ENCODE measurements at regions not wholly inside any gene's neighbourhood (a gene's known extent, or its start where the extent isn't known, plus 50 kb on each side); places are given as distances from the start of the nearest gene placed in this dataset.

DNA sequence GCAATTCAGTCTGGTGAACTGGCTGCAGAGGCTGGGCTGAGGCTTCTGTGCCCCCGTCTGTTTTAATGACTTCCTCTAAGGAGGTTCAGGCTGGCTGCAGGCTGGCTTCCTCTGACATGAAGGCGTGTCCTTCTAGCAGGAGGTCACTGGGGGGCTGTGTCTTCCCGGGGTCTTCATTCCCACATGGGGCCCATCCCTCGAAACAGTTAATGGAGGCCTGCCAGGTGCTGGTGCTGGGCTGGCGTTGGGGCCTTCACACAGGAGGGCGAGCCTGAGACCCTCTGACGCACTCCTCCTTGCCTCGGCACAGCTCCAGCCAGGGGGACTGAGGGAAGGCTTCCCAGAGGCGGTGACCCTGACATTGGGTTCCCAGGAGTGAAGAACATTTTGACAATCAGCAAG, 57.7 kb upstream of the DLK1 start:
- FAIRE-seq (no peak), DNase-seq (ENCODE audit: insufficient read length, low spot score) (no peak)
- TF ChIP-seq, protein P1, sequence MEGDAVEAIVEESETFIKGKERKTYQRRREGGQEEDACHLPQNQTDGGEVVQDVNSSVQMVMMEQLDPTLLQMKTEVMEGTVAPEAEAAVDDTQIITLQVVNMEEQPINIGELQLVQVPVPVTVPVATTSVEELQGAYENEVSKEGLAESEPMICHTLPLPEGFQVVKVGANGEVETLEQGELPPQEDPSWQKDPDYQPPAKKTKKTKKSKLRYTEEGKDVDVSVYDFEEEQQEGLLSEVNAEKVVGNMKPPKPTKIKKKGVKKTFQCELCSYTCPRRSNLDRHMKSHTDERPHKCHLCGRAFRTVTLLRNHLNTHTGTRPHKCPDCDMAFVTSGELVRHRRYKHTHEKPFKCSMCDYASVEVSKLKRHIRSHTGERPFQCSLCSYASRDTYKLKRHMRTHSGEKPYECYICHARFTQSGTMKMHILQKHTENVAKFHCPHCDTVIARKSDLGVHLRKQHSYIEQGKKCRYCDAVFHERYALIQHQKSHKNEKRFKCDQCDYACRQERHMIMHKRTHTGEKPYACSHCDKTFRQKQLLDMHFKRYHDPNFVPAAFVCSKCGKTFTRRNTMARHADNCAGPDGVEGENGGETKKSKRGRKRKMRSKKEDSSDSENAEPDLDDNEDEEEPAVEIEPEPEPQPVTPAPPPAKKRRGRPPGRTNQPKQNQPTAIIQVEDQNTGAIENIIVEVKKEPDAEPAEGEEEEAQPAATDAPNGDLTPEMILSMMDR (IDR thresholded peaks at IDR 0.05; ENCODE audit: insufficient read depth, missing control alignments): no peak

DNA sequence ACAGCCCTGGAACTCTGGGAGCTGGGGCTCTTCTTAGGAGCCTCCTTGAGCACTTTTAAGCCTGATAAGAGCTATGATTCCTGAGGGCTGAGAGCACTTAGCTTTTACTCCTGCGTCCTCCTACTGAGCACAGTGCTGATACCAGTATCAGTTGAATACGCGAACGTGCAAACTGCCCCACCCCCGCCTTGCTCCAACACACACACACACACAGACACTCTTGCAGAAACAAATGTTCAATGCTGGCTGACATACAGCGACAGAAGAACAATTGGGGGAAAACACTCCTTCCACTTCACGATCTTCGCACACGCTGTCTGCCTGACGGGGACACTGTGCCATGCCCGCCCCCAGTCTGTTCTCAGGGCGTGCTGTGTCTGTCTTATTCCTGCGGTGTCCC, 57.2 kb upstream of the DLK1 start:
- no peak for DNase-seq (ENCODE audit: insufficient read length, low spot score)
- no peak for FAIRE-seq

DNA sequence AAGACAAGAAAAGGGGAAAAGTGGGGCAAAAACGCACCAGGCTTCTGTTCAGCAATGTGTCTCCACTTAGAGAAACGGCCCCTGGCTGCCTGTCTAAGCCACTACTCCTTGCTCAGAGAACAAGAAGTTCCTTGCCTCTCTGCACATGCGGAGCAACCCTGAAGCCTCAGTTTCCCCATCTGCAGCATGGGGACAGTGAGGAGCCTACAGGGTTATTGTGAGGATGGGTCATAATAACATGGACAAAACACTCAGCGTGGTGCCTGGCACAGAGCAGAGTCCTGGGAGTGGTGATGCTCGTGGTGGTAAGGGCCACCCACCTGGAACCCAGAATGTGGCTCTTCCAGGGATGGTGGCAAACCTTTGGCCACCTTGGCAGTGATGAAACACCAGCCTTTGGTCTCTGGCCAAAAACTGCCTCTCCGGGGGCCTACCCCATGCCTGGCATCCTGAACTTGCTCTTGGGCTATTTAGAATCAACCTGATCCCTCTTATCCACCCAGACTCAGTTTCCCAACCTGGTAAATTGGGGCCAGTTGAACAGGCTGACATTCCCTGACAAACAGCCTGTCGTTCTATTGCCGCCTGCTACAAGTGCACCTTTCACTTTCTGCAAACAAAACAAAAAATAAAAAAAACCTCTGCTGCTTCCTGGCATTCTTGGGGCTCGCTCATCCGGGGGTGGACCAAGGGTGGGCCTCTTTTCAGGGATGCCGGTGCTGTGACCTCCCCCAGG, 56.5 kb upstream of the DLK1 start:
- DNase-seq (ENCODE audit: insufficient read length, low spot score): no peak
- TF ChIP-seq, protein P1 (IDR thresholded peaks at IDR 0.05; ENCODE audit: insufficient read depth, missing control alignments): no peak
- FAIRE-seq: no peak

More for the DNA sequence above, 57.2 kb upstream of the DLK1 start:
- TF ChIP-seq, protein P1 (IDR thresholded peaks at IDR 0.05; ENCODE audit: insufficient read depth, missing control alignments): no peak

DNA sequence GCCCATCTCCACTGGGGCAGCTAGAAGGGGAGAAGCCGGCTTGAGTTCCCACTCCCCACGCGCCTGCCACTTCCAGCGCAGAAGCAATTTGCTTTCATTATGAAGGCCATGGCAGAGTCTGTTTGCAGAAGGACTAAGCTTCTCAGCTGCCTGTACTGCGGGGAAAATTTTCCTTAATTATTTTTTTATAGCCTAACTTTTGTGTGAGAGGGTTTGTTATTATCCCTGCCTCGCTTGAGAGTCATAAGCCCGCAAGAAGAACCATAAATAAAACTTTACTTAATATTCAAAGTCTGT, 56.0 kb upstream of the DLK1 start:
- TF ChIP-seq, protein P1 (IDR thresholded peaks at IDR 0.05; ENCODE audit: insufficient read depth, missing control alignments): no peak
- DNase-seq (ENCODE audit: insufficient read length, low spot score) (no peak), FAIRE-seq (no peak)

DNA sequence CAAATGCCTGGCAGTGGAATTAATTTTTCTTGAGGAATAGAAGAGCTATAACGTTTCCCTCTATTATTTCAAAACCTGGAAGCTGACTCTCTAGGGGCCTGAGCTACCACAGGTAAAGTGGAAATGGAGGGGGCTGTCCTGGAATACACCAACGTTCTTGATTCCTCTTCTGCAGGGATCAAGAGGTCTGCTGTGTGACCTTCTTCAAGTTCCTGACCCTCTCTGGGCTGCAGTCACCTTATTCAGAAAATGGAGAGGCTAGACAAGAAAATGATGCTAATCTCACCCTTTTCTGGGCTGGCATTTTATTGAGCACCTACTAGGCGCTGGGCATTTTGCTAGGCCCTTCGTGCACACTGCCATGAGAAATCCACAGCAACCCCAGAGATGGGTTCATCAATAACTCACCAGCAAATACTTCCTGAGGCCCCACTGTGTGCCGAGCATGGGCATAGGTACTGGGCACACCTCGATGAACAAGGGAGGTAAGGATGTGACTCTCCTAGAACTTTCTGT, 55.2 kb upstream of the DLK1 start:
- FAIRE-seq (no peak), DNase-seq (ENCODE audit: insufficient read length, low spot score) (no peak)
- TF ChIP-seq, protein P1 (IDR thresholded peaks at IDR 0.05; ENCODE audit: insufficient read depth, missing control alignments): no peak

DNA sequence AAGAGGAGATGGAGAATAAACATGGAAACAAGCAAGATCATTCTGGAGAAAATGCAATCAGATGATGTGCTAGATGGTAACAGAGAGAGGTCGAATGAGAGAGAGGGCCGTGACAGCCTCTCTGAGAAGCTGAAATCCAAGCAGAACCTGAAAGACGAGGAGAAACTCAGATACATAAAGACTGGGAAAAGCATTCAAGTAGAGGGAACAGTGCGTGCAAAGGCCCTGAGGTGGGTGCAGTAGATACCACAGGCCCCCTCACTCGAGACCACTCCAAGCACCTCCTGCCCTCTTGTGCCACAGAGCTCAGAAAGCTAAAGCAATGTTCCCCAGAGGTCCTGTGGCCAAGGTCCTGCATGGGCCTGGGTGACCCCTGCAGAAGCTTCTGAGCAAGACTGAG, 54.8 kb upstream of the DLK1 start:
- FAIRE-seq (no peak), DNase-seq (ENCODE audit: insufficient read length, low spot score) (no peak)
- TF ChIP-seq, protein P1 (IDR thresholded peaks at IDR 0.05; ENCODE audit: insufficient read depth, missing control alignments): no peak

DNA sequence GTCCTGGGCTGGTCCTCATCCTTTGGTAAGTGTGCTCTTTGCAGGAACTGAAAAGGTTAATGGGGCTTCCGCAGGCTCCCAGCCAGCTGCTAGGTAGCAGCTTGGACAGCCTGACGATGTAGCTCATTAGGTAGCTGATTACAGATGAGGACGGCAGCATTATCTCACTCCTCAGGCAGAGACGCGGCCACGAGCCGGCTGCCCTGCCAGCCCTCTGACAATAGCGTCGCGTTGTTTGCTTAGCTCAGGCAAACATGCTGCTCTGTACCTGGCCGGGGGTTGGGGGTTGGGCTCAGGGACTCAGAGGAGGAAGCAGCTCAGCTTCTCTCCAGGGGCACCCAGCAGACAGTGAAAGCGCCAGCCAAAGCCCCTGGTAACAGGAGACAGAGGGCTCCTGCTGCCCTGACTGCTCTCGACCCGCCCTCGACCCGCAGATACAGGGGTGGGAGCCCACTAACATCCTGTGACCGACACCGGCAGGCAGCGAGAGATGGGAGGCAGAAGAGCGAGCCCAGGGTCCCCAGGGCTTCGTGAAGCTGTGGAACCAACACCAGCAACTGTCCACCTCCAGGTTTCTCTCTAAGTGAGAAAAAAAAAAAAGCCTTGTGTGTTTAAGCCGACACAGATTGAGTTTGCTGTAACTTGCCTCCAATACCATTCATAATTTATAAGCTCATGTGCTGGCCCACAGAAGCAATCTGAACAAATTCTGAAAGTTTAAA, 53.4 kb upstream of the DLK1 start:
- FAIRE-seq (no peak), DNase-seq (ENCODE audit: insufficient read length, low spot score) (no peak)
- TF ChIP-seq, protein P1 (IDR thresholded peaks at IDR 0.05; ENCODE audit: insufficient read depth, missing control alignments): no peak

All from D721Med (cell line).